Endothelial cell of hepatic sinusoid (primary cell): ENCODE measurements at regions not wholly inside any gene's neighbourhood (a gene's known extent, or its start where the extent isn't known, plus 50 kb on each side); places are given as distances from the start of the nearest gene placed in this dataset.

Experiments
- in situ Hi-C: cut with HindIII; loops from 2 replicates; pipeline ENCODE4 v1.10.0; 2017; ENCODE audit warnings: low sequenced_read_pairs

GRCh38 chr3:105923140-105923539, 54.3 kb upstream of the CBLB start:
- in situ Hi-C loops = loop anchor here (5.0 kb wide), 1 partner anchor 49 kb away; no protein-coding TSS in a partner anchor

GRCh38 chr3:105927741-105928140, 58.9 kb upstream of the CBLB start:
- in situ Hi-C loops = no loop called here

GRCh38 chr3:105930733-105931132, 61.9 kb upstream of the CBLB start:
- in situ Hi-C loops = no loop called here

GRCh38 chr3:105931500-105931899, 62.7 kb upstream of the CBLB start:
- in situ Hi-C loops = no loop called here

- in situ Hi-C loops = no loop called here
Observed at GRCh38 chr3:105933871-105934270, 65.1 kb upstream of the CBLB start.

GRCh38 chr3:105938101-105938500, 69.3 kb upstream of the CBLB start:
- in situ Hi-C loops = no loop called here

- in situ Hi-C loops = no loop called here
Observed at GRCh38 chr3:105938806-105939205, 70.0 kb upstream of the CBLB start.

- in situ Hi-C loops = no loop called here
Observed at GRCh38 chr3:105944276-105944675, 75.5 kb upstream of the CBLB start.

- in situ Hi-C loops = no loop called here
Observed at GRCh38 chr3:105944721-105945120, 75.9 kb upstream of the CBLB start.

- in situ Hi-C loops = no loop called here
Observed at GRCh38 chr3:105948101-105948500, 79.3 kb upstream of the CBLB start.

GRCh38 chr3:105950881-105951600, 82.2 kb upstream of the CBLB start:
- in situ Hi-C loops = no loop called here

- in situ Hi-C loops = no loop called here
Observed at GRCh38 chr3:105953831-105954230, 85.0 kb upstream of the CBLB start.

GRCh38 chr3:105956306-105956705, 87.5 kb upstream of the CBLB start:
- in situ Hi-C loops = no loop called here

GRCh38 chr3:105957722-105958121, 88.9 kb upstream of the CBLB start:
- in situ Hi-C loops = no loop called here

GRCh38 chr3:105958237-105959000, 89.6 kb upstream of the CBLB start:
- in situ Hi-C loops = no loop called here

GRCh38 chr3:105959851-105960250, 91.0 kb upstream of the CBLB start:
- in situ Hi-C loops = no loop called here

- in situ Hi-C loops = no loop called here
Observed at GRCh38 chr3:105960381-105960780, 91.6 kb upstream of the CBLB start.

GRCh38 chr3:105963161-105963560, 94.3 kb upstream of the CBLB start:
- in situ Hi-C loops = no loop called here

- in situ Hi-C loops = no loop called here
Observed at GRCh38 chr3:105965384-105965783, 96.6 kb upstream of the CBLB start.

- in situ Hi-C loops = no loop called here
Observed at GRCh38 chr3:105967117-105967516, 98.3 kb upstream of the CBLB start.

GRCh38 chr3:105970283-105970682, 101.5 kb upstream of the CBLB start:
- in situ Hi-C loops = loop anchor here (5.0 kb wide), 1 partner anchor 48 kb away; no protein-coding TSS in a partner anchor

- in situ Hi-C loops = loop anchor here (5.0 kb wide), 1 partner anchor 50 kb away; no protein-coding TSS in a partner anchor
Observed at GRCh38 chr3:105972069-105972468, 103.3 kb upstream of the CBLB start.
